ENCODE measurements at regions not wholly inside any gene's neighbourhood (a gene's known extent, or its start where the extent isn't known, plus 50 kb on each side); places are given as distances from the start of the nearest gene placed in this dataset.

- TF ChIP-seq CTCF (IDR thresholded peaks at IDR 0.05), result no peak
- no peak for TF ChIP-seq POLR2A (IDR thresholded peaks at IDR 0.05)
- no peak for TF ChIP-seq EP300 (IDR thresholded peaks at IDR 0.05)
Observed at GRCh38 chrX:128518508-128518907, 466.3 kb upstream of the ACTRT1 start.

All from sigmoid colon (tissue), 4 donors.